Mucosa of rectum (tissue), 2 donors: ENCODE measurements at regions not wholly inside any gene's neighbourhood (a gene's known extent, or its start where the extent isn't known, plus 50 kb on each side); places are given as distances from the start of the nearest gene placed in this dataset.
"Not testable (repeated sequence)": the region's sequence is repeated elsewhere in the genome, so short reads cannot be mapped to it uniquely, and the experiment has no call there.

Experiments
- H3K27ac ChIP-seq, 2 donors: one replicate each; pipeline ENCODE4 v1.7.0; 2013; ENCODE audit warnings: inconsistent platforms in 2 of 2, low read depth in 2 of 2, low read length in 2 of 2
- H3K27me3 ChIP-seq, 2 donors: one replicate each; pipeline ENCODE4 v1.7.0; 2013; ENCODE audit warnings: low read length in 2 of 2; ENCODE audit not compliant: control insufficient read depth in 2 of 2, insufficient read depth in 2 of 2
- H3K36me3 ChIP-seq, 2 donors: one replicate each; pipeline ENCODE4 v1.7.0; 2013; ENCODE audit warnings: low read length in 2 of 2; ENCODE audit not compliant: control insufficient read depth in 2 of 2, insufficient read depth in 2 of 2
- H3K4me1 ChIP-seq, 2 donors: one replicate each; pipeline ENCODE4 v1.7.0; 2013; ENCODE audit warnings: low read length in 2 of 2, mild to moderate bottlenecking in 1 of 2; ENCODE audit not compliant: control insufficient read depth in 2 of 2, insufficient read depth in 2 of 2
- H3K4me3 ChIP-seq, 2 donors: one replicate each; pipeline ENCODE4 v1.7.0; 2013; ENCODE audit warnings: low read length in 2 of 2
- H3K9ac ChIP-seq, 2 donors: one replicate each; pipeline ENCODE4 v1.7.0; 2013; ENCODE audit warnings: low read length in 2 of 2, low read depth in 1 of 2, mild to moderate bottlenecking in 1 of 2
- H3K9me3 ChIP-seq, 2 donors: one replicate each; pipeline ENCODE4 v1.7.0; 2013; ENCODE audit warnings: low read length in 2 of 2; ENCODE audit not compliant: control insufficient read depth in 2 of 2
- donor health status: healthy.
- donor health status: Normal muscosa, but diverticular disease.

DNA sequence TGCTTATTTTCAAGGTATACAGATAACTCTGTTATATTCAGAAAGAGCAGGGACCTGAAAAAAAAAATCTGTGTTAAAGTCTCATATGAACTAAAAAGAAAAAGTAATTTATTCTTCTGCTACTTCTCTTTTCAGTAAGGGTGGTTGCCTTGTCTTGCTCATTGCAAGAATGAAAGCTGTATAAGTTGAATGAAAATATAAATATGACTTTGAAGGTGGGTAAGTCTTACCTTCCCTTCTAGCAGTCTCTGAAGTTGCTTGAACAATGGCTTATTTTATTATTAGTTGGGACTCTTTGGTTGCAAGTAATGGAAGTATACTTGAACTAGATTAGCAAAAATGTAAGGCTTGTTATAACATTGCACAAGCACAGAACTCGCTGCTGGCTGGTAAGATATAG lies 1554.9 kb downstream of the SI start:
- Histone ChIP-seq H3K9ac (no peak overlapping the region), H3K27me3 (no peaks in the 10 kb centered on the region), H3K27ac (no peak overlapping the region), H3K4me3 (no peak overlapping the region), H3K36me3 (no peaks in the 10 kb centered on the region), H3K9me3 (no peaks in the 10 kb centered on the region), H3K4me1 (no peaks in the 10 kb centered on the region)

DNA sequence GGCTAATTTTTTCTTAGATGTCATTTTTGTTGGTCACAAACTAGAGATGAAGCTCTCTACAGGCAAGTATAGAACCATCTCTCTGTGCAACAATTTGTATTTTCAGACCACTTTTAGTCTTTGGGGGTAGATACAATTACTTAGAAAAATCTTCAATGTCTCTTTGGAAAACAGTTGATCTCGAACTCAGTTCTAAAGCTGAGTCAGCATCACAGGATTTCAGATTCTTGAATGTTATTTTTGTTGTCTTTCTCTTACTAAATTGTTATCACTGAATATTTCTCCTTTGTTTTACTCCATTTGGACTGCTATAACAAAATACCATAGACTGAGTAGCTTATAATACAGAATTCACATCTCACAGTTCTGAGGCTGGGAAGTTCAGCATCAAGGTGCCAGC lies 1557.0 kb downstream of the SI start:
- H3K27me3 ChIP-seq: no peaks in the 10 kb centered on the region
- H3K36me3 ChIP-seq: no peaks in the 10 kb centered on the region
- no peak overlapping the region for H3K27ac ChIP-seq
- no peaks in the 10 kb centered on the region for H3K9me3 ChIP-seq
- no peaks in the 10 kb centered on the region for H3K4me1 ChIP-seq
- H3K9ac ChIP-seq: no peak overlapping the region
- H3K4me3 ChIP-seq: no peak overlapping the region

DNA sequence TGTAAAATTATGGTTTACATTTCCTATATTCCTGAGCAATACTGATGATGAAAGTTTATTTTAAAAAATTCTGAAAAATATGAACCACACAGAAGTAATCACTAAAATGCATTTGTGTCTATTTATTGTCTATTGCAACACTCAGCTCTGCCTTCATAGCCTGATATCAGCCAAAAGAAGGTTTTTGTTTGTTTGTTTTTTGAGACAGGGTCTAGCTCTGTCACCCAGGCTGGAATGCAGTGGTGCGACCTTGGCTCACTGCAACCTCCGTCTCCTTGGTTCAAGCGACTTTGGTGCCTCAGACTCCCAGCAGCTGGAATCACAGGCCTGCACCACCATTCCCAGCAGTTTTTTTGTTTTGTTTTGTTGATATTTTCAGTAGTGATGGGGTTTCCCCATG lies 1560.2 kb downstream of the SI start:
- H3K27me3 ChIP-seq: no peaks in the 10 kb centered on the region
- H3K4me3 ChIP-seq: no peak overlapping the region
- H3K9ac ChIP-seq: no peak overlapping the region
- H3K27ac ChIP-seq: no peak overlapping the region
- no peaks in the 10 kb centered on the region for H3K9me3 ChIP-seq
- no peaks in the 10 kb centered on the region for H3K36me3 ChIP-seq
- no peaks in the 10 kb centered on the region for H3K4me1 ChIP-seq

DNA sequence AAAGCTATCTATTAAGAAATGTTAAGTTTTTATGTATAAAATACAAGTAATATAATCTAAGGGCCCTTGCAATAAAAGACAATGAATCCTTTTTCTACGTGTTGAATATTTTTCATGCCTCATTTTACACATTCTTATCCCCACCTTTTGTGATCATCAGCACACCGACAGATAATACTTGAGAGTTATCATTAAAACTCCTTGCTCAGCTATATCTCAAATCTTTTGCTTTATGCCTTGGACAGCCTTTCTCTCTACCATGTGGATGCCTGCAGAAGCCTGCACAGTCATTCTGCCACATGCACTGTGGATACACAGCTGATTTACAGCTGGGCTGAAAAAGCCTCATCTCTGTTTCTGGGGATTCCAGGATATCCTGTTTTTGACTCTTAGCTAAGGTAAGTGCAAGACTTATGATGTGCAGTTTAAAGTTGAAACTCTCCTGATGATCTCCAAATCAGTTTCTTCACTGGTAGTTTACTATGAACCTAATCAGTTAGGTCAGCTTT lies 1565.1 kb downstream of the SI start:
- no peak overlapping the region for H3K4me3 ChIP-seq
- no peaks in the 10 kb centered on the region for H3K4me1 ChIP-seq
- no peaks in the 10 kb centered on the region for H3K36me3 ChIP-seq
- H3K27ac ChIP-seq: no peak overlapping the region
- H3K27me3 ChIP-seq: no peaks in the 10 kb centered on the region
- no peak overlapping the region for H3K9ac ChIP-seq
- H3K9me3 ChIP-seq: no peaks in the 10 kb centered on the region

DNA sequence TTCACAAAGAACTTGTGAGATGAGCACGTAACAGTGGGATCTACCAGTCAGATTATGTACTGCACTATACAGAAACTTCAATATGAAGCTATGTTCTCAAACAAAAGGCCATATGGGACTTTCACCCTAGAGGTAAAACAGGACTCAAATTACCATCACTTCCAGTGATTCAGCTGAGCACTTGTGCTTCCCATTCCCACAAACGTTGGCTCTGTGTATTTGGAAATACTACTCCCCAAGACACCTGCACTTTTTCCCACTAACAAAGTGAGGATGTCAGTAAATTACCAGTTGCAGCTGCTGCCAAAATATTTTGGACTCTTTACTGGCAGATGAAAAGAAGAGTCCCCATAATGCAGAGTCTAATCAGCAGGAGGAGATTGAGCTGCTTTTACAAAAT lies 1570.1 kb downstream of the SI start:
- no peaks in the 10 kb centered on the region for H3K4me1 ChIP-seq
- no peaks in the 10 kb centered on the region for H3K36me3 ChIP-seq
- H3K27ac ChIP-seq: no peak overlapping the region
- no peaks in the 10 kb centered on the region for H3K27me3 ChIP-seq
- no peaks in the 10 kb centered on the region for H3K9me3 ChIP-seq
- no peak overlapping the region for H3K9ac ChIP-seq
- H3K4me3 ChIP-seq: no peak overlapping the region

DNA sequence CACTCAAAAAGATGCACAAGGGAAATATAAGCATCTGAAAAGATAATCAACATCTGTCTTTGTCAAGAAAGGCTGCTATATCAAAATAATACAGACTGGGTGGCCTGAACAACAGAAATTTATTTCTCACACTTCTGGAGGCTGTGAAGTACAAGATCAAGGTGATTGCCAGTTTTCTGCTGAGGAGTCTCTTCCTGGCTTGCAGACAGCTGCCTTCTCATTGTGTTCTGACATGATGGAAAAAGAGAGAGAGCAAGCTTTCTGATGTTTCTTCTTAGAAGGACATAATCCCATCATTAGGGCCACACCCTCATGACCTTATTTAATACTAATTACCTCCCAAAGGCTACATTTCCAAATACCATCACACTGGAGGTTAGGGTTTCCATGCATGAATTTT lies 1573.3 kb downstream of the SI start:
- Histone ChIP-seq H3K9ac (no peak overlapping the region), H3K4me3 (no peak overlapping the region), H3K9me3 (no peaks in the 10 kb centered on the region)

DNA sequence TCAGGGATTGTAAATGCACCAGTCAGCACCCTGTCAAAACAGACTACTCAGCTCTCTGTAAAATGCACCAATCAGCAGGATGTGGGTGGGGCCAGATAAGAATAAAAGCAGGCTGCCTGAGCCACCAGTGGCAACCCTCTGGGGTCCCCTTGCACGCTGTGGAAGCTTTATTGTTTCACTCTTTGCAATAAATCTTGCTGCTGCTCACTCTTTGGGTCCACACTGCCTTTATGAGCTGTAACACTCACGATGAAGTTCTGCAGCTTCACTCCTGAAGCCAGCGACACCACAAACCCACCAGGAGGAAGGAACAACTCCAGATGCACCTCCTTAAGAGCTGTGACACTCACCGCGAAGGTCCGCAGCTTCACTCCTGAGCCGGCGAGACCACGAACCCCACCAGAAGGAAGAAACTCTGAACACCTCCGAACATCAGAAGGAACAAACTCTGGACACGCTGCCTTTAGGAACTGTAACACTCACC lies 1578.5 kb downstream of the SI start:
- H3K27ac ChIP-seq, H3K4me3 ChIP-seq: not testable (repeated sequence)

More for the DNA sequence above, 1573.3 kb downstream of the SI start:
- Histone ChIP-seq H3K4me1 (no peaks in the 10 kb centered on the region), H3K27ac (no peak overlapping the region), H3K27me3 (no peaks in the 10 kb centered on the region), H3K36me3 (no peaks in the 10 kb centered on the region)

DNA sequence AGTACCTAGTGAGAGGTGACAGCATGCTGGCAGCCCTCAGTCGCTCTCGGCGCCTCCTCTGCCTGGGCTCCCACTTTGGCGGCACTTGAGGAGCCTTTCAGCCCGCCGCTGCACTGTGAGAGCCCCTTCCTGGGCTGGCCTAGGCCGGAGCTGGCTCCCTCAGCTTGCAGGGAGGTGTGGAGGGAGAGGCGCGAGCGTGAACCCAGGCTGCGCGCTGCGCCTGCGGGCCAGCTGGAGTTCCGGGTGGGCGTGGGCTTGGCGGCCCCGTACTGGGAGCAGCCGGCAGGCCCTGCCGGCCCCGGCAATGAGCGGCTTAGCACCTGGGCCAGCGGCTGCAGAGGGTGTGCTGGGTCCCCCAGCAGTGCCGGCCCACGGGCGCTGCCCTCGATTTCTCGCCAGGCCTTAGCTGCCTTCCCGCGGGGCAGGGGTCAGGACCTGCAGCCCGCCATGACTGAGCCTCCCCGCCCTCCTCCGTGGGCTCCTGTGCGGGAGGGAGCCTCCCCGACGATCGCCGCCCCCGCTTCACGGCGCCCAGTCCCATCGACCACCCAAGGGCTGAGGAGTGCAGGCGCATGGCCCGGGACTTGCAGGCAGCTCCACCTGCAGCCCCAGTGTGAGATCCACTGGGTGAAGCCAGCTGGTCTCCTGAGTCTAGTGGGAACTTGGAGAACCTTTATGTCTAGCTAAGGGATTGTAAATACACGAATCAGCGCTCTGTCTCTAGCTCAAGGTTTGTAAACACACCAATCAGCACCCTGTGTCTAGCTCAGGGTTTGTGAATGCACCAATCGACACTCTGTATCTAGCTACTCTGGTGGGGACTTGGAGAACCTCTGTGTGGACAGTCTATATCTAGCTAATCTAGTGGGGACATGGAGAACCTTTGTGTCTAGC lies 1579.2 kb downstream of the SI start:
- not testable (repeated sequence) for H3K4me3 ChIP-seq, H3K27me3 ChIP-seq, H3K9me3 ChIP-seq, H3K4me1 ChIP-seq, H3K36me3 ChIP-seq, H3K27ac ChIP-seq, H3K9ac ChIP-seq

More for the DNA sequence above, 1578.5 kb downstream of the SI start:
- H3K9me3 ChIP-seq, H3K36me3 ChIP-seq, H3K4me1 ChIP-seq, H3K9ac ChIP-seq, H3K27me3 ChIP-seq: not testable (repeated sequence)

DNA sequence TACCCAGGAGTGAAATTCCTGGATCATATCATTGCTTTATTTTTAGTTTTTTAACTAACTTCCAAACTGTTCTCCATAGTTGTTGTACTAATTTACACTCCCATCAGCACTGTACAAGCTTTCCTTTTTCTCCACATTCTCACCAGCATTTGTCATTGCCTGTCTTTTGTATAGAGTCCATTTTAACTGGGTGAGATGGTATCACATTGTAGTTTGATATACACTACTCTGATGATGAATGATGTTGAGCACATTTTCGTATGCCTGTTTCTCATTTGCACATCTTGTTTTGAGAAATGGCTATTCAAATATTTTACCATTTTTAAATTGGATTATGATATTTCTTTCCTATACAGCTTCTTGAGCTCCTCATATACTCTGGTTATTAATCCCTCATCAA lies 1586.6 kb downstream of the SI start:
- Histone ChIP-seq H3K36me3 (no peaks in the 10 kb centered on the region), H3K9me3 (peaks cover 0 to 3% of the 10 kb centered on the region in 2 donors), H3K27me3 (no peaks in the 10 kb centered on the region), H3K4me3 (no peak overlapping the region), H3K4me1 (no peaks in the 10 kb centered on the region), H3K9ac (no peak overlapping the region), H3K27ac (no peak overlapping the region)

DNA sequence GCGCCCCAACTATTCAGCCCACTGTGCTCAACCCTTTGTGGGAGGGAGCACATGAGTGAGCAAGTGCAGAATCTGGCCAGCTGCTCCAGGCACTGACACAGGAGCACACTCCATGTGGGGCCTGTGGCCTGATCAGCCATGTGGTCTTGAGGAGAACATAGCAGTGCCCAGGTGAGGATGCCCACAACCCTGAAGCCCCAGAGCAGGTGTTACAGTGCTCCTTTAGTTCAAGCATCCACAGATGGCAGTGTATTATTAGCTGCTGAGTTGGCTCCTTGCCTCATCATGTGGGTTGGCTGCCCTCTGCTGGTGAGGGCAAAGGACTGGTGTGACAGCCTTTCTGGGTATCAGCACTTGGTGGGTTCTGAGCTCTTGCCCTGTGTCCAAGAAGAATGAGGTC lies 1588.2 kb downstream of the SI start:
- Histone ChIP-seq H3K27me3 (no peaks in the 10 kb centered on the region), H3K9me3 (peaks cover 0 to 3% of the 10 kb centered on the region in 2 donors), H3K36me3 (no peaks in the 10 kb centered on the region), H3K4me1 (no peaks in the 10 kb centered on the region), H3K27ac (no peak overlapping the region), H3K9ac (no peak overlapping the region), H3K4me3 (no peak overlapping the region)
